Stimulated activated CD4-positive, alpha-beta T cell treated with anti-CD3 and anti-CD28 coated beads, Interleukin-12 subunit alpha, Interleukin-12 subunit beta, amount 100 ng/mL, for 48 hours (primary cell): ENCODE measurements at regions not wholly inside any gene's neighbourhood (a gene's known extent, or its start where the extent isn't known, plus 50 kb on each side); places are given as distances from the start of the nearest gene placed in this dataset.
"Not testable (repeated sequence)": the region's sequence is repeated elsewhere in the genome, so short reads cannot be mapped to it uniquely, and the experiment has no call there.

Experiments used
- DNase-seq, 3 donors: peaks; one replicate each; pipeline ENCODE4 v3.0.0-alpha.2; 2020; ENCODE audit warnings: low read depth in 2 of 3, low spot score in 1 of 3

- DNase-seq: no peak
Measured at GRCh38 chr16:77488652-77489051, 53.8 kb upstream of the ADAMTS18 start.

GRCh38 chr16:77491091-77491490, 56.3 kb upstream of the ADAMTS18 start:
- no peak for DNase-seq

- DNase-seq: no peak
Measured at GRCh38 chr16:77496934-77497333, 62.1 kb upstream of the ADAMTS18 start.

GRCh38 chr16:77499373-77500285, 64.8 kb upstream of the ADAMTS18 start:
- DNase-seq: no peak

- no peak for DNase-seq
Measured at GRCh38 chr16:77500286-77500598, 65.4 kb upstream of the ADAMTS18 start.

DNA sequence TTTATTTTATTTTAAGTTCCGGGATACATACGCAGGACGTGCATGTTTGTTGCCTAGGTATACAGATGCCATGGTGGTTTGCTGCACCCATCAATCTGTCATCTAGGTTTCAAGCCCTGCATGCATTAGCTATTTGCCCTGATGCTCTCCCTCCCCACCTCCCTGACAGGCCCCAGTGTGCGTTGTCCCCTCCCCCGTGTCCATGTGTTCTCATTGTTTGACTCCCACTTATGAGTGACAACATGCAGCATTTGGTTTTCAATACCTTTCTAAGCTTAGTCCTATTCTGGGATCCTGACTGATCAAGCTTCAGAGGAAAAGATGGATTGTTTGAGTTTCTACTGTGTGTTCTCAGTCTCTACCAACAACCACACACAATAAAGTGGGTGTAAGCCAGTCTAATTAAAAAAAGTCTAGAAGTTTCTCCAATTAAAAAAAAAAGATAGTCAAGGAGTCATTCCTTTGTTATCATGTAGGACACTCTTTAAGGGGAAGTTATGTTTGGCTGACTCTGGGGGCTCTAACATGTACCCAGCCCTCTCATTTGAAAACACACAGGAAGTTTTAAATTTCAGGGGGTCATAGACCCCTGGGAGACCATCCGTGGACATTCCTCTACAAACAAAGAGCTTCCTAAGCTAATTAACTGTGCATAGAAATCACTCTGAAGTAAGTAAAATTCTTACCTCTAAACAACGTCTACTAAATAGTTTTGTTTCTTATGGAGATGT, 66.3 kb upstream of the ADAMTS18 start:
- DNase-seq: no peak

- no peak for DNase-seq
Measured at GRCh38 chr16:77502448-77502847, 67.6 kb upstream of the ADAMTS18 start.

DNA sequence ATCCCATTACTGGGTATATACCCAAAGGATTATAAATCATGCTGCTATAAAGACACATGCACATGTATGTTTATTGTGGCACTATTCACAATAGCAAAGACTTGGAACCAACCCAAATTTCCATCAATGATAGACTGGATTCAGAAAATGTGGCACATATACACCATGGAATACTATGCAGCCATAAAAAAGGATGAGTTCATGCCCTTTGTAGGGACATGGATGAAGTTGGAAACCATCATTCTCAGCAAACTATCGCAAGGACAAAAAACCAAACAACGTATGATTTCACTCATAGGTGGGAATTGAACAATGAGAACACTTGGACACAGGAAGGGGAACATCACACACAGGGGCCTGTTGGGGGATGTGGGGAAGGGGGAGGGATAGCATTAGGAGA, 71.7 kb upstream of the ADAMTS18 start:
- not testable (repeated sequence) for DNase-seq

- no peak for DNase-seq
Measured at GRCh38 chr16:77509051-77509450, 74.2 kb upstream of the ADAMTS18 start.

GRCh38 chr16:77509796-77510195, 75.0 kb upstream of the ADAMTS18 start:
- no peak for DNase-seq

DNA sequence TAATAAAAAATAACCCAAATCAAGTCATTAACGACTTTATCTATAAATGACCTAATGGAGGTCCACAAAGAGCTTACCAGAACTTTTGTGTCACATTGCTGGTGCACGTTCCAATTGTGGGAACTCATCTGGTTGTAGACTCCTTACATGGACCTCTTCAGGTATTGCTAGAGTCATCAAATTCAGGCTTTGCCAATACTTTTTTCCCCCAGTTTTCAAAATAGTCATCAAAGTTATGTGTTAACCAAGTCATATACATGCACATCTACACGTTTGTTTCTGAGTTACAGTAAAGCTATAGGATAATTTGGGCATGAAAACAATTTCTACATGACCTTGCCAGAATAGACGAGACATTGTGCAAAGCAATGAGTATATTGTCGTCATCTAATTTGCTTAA, 76.2 kb upstream of the ADAMTS18 start:
- DNase-seq: no peak

DNA sequence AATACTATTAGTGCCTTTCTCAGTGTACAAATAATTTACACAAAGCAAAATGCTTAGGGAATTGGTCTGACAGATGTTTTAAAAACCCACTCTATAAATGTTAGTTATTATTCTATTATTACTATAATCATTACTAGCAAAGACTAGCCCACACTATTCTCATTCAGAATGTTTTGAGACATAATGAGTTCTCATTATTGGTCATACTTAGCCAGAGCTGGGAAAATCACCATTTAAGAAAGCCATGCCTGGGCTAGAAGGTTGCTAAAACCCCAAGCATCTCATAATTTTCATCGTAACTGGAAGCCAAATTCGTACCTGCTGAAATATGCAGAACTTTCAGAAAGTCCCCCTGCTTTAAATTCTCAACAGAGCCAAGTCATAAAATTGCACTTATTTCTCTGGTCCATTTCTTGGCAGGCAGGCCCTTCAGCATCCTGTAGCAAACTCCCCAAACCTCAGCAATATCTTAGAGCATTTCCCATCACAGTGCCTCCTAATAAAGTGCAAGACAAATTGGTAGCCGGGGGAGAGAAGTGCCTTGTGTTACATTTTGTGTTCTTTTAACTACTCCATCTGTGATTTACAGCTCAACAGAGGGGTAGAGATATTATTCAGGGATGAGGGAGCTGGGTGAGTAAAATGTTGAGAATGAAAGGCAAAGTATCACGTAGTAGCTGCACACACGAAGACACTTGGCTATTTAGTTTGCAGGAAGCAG, 79.8 kb upstream of the ADAMTS18 start:
- DNase-seq: no peak

GRCh38 chr16:77525226-77525625, 90.4 kb upstream of the ADAMTS18 start:
- DNase-seq: not testable (repeated sequence)

DNA sequence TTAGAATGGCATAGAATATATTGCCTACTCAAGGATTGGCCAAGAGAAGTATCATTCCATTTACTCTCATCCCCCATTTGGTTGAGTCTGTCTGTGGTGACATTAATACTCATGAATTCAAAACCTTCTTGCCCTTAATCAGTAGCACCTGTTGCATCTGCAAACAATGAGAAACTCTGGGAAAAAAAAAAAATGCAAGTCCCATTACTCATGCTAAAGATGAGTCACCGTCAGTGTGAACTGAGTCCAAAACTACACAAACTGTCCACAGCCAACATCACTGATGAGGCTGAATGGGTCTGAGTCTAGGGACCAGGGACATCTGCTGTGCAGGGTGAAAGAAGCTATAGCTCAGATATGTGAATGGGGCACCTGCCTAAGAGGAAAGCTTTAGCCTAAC, 96.9 kb upstream of the ADAMTS18 start:
- DNase-seq: no peak

- DNase-seq: no peak
Measured at GRCh38 chr16:77536809-77537208, 102.0 kb upstream of the ADAMTS18 start.

DNA sequence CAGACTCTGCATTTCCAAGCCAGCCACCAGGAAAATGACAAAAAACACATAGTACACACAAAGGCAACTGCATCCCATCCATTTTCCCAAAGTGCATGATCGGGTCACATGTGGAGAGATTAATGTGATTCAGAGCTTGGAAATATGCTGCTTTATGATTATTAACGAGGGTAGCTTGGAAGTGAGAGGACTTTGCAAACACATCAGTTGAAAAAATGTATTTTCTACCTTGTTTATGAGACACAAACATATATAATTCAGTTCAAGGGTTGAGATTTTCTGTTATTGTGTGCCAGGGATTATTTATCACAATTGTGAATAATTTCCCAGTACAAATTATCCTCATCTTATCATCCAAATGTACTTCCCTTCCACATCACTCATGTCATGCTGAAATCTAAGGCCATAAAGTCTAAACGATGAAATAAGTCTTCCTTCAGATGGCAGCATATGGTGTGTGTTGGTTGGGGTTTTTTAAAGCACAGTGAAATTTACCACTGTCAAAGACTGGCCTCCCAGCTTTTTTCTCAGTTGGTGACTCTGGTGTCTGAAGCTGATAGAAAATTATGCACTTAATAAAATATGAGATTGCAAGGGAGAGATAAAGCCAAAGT, 104.7 kb upstream of the ADAMTS18 start:
- no peak for DNase-seq

DNA sequence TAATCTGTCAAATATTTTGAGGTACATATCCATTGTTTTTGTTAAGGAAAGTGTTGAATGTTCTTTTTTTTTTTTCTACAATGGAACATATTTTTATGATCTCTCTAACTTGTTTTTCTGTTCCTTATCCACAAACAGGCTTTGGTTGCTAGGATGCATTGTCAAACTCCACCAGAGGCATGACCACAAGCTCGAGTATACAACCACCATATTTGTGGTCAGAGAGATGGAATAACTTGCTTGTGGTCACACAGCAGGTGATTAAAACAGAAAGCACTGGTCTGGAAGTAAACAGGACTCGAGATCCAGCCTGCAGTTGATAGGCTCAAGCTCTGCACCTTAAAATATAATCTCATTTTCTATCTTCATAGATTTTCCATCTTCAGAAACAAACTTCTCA, 105.8 kb upstream of the ADAMTS18 start:
- DNase-seq: no peak

DNA sequence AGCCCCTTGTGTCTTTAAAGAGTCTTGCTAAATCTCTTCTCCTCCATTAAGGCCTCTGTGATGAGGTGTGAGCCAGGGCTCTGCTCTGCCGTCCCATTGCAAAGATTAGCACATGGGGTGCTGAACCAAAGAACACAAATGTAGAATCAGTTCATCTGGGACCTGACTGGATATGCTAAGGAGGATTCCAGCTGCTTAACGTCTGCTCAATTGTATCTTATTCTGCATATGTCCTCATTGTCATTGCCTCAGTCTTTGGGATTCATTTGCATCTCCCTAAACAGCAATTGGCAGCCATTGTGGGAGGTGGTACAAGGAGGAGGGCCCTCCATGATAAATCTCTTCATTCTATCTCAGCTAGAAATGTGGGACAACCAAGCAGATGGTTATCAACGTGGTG, 106.3 kb upstream of the ADAMTS18 start:
- DNase-seq: no peak

GRCh38 chr16:77548151-77548550, 113.3 kb upstream of the ADAMTS18 start:
- DNase-seq: no peak

- DNase-seq: no peak
Measured at GRCh38 chr16:77548766-77549165, 113.9 kb upstream of the ADAMTS18 start.

- DNase-seq: no peak
Measured at GRCh38 chr16:77549876-77550275, 115.0 kb upstream of the ADAMTS18 start.
